ENCODE measurements at regions not wholly inside any gene's neighbourhood (a gene's known extent, or its start where the extent isn't known, plus 50 kb on each side); places are given as distances from the start of the nearest gene placed in this dataset.

- H3K27me3 Mint-ChIP-seq (ENCODE audit: low read depth) = no peaks in the 10 kb centered on the region
- no peak overlapping the region for H3K4me3 Mint-ChIP-seq
- no peak for TF ChIP-seq CTCF (conservative IDR thresholded peaks at IDR 0.05)
- H3K9me3 Mint-ChIP-seq = peaks cover 4% of the 10 kb centered on the region
- no peaks in the 10 kb centered on the region for H3K36me3 Mint-ChIP-seq (ENCODE audit: low read depth)
- no peaks in the 10 kb centered on the region for H3K4me1 Mint-ChIP-seq
- DNase-seq (ENCODE audit: low read depth, low spot score) = no peak
- H3K27ac Mint-ChIP-seq (ENCODE audit: unreplicated experiment) = no peak overlapping the region
Observed at GRCh38 chr10:53687800-53688199, 915.2 kb upstream of the MBL2 start.

DNA sequence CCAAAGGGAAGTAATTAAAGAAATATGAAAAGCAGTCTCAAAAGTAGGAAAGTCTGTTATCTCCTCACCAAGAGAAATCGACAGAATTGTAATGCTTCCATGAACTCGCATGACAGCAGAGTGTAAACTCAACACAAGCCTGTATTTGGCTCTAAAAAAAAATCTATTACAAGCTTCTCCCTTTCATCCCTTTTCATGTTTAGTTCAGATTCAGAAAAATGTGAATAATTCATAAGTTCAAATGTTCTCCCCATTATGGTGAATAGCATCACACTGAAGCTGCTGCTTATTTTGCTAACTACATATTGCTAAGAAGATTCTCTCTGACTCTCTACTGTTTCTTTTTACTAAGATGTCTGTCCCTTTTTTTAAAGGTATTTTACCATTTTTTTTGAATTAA is 910.3 kb upstream of the MBL2 start:
- Mint-ChIP-seq H3K4me3 (no peak overlapping the region), H3K9me3 (peaks cover 4% of the 10 kb centered on the region), H3K27ac (ENCODE audit: unreplicated experiment) (no peak overlapping the region), H3K27me3 (ENCODE audit: low read depth) (no peaks in the 10 kb centered on the region), H3K36me3 (ENCODE audit: low read depth) (no peaks in the 10 kb centered on the region), H3K4me1 (no peaks in the 10 kb centered on the region)
- DNase-seq (ENCODE audit: low read depth, low spot score) = no peak
- TF ChIP-seq CTCF (conservative IDR thresholded peaks at IDR 0.05) = no peak

- no peak for DNase-seq (ENCODE audit: low read depth, low spot score)
- Mint-ChIP-seq H3K4me1 (no peaks in the 10 kb centered on the region), H3K9me3 (peaks cover 4% of the 10 kb centered on the region), H3K36me3 (ENCODE audit: low read depth) (no peaks in the 10 kb centered on the region), H3K27ac (ENCODE audit: unreplicated experiment) (no peak overlapping the region), H3K27me3 (ENCODE audit: low read depth) (no peaks in the 10 kb centered on the region), H3K4me3 (no peak overlapping the region)
- TF ChIP-seq CTCF (conservative IDR thresholded peaks at IDR 0.05) = no peak
Observed at GRCh38 chr10:53682458-53682857, 909.9 kb upstream of the MBL2 start.

- H3K4me1 Mint-ChIP-seq = no peaks in the 10 kb centered on the region
- no peaks in the 10 kb centered on the region for H3K27me3 Mint-ChIP-seq (ENCODE audit: low read depth)
- no peak overlapping the region for H3K4me3 Mint-ChIP-seq
- DNase-seq (ENCODE audit: low read depth, low spot score) = no peak
- no peaks in the 10 kb centered on the region for H3K36me3 Mint-ChIP-seq (ENCODE audit: low read depth)
- TF ChIP-seq CTCF (conservative IDR thresholded peaks at IDR 0.05) = no peak
- H3K9me3 Mint-ChIP-seq = no peaks in the 10 kb centered on the region
- no peak overlapping the region for H3K27ac Mint-ChIP-seq (ENCODE audit: unreplicated experiment)
Observed at GRCh38 chr10:53679666-53680065, 907.1 kb upstream of the MBL2 start.

DNA sequence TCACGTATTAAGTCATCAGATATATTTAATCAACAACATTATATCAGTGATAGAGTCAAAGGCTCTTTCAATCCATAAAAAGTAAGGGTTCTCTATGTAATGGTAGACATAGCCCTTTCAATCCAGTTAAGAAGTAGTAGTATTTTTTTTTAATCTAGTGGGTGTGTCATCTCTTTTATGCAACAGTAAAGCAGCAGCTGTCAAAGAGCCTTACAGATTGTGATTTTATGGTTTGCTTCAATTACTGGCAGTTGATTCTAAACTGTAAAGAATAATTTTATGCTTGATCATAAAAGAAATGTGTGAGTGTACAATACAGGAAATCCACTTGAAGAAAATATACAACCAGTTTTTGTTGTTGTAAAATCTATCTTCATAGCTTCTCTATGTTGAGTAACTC is 902.6 kb upstream of the MBL2 start:
- no peak for DNase-seq (ENCODE audit: low read depth, low spot score)
- H3K4me1 Mint-ChIP-seq = no peaks in the 10 kb centered on the region
- H3K4me3 Mint-ChIP-seq = no peak overlapping the region
- H3K36me3 Mint-ChIP-seq (ENCODE audit: low read depth) = no peaks in the 10 kb centered on the region
- no peak for TF ChIP-seq CTCF (conservative IDR thresholded peaks at IDR 0.05)
- no peak overlapping the region for H3K27ac Mint-ChIP-seq (ENCODE audit: unreplicated experiment)
- H3K27me3 Mint-ChIP-seq (ENCODE audit: low read depth) = no peaks in the 10 kb centered on the region
- peaks cover 2% of the 10 kb centered on the region for H3K9me3 Mint-ChIP-seq

DNA sequence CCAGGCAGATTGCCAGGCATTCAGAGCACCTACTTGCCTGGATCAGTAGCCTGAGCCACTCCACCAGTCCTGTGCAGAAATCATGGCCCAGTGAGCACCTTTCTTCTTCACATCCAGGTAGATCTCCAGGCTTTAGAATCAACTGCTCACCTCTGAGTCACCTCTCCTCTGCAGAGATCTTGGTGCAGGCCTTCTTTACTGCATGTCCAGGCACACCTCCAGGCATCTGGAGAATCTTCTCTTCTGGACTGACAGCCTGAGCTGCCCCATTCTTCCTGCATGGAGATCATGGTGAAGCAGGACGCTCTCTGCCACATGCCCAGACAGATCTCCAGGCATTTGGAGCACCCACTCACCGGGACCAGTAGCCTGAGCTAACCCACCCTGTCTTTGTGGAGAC is 894.5 kb upstream of the MBL2 start:
- Mint-ChIP-seq H3K27me3 (ENCODE audit: low read depth) (no peaks in the 10 kb centered on the region), H3K36me3 (ENCODE audit: low read depth) (peaks cover 9% of the 10 kb centered on the region), H3K27ac (ENCODE audit: unreplicated experiment) (no peak overlapping the region), H3K4me3 (no peak overlapping the region), H3K4me1 (peaks cover 9% of the 10 kb centered on the region), H3K9me3 (peaks cover 17% of the 10 kb centered on the region)
- no peak for TF ChIP-seq CTCF (conservative IDR thresholded peaks at IDR 0.05)
- DNase-seq (ENCODE audit: low read depth, low spot score) = no peak

All from neural crest cell (in vitro differentiated cells).